Left lobe of liver (tissue), 2 donors: ENCODE measurements at regions not wholly inside any gene's neighbourhood (a gene's known extent, or its start where the extent isn't known, plus 50 kb on each side); places are given as distances from the start of the nearest gene placed in this dataset.
A peak's percentile ranks its signal among the peaks of the same experiment; 100 is the strongest.

Experiments used
- ATAC-seq: fragments of 200-7000 bp; cut with Tn5 transposase; one replicate; pipeline ENCODE4 v1.9.1; 2020; ENCODE audit warnings: mild to moderate bottlenecking, moderate library complexity
- DNase-seq: peaks from one replicate; pipeline ENCODE4 v3.0.0-alpha.2; 2020; ENCODE audit warnings: low spot score
- donor health status: DM: no; HTN: no; CAD: no; lungs with moderate emphysema.
- donor health status: DM: no; HTN: yes; CAD: no.

GRCh38 chr17:71948703-71949422 lies 172.0 kb upstream of the SOX9 start:
- ATAC-seq (peak; percentile 31), DNase-seq (no peak)

GRCh38 chr17:71959154-71959553 lies 161.7 kb upstream of the SOX9 start:
- ATAC-seq, result peak; percentile 69
- DNase-seq, result no peak

- ATAC-seq (no peak), DNase-seq (no peak)
Measured at GRCh38 chr17:71963351-71963750, 157.5 kb upstream of the SOX9 start.

- DNase-seq, result no peak
- no peak for ATAC-seq
Measured at GRCh38 chr17:71963791-71964190, 157.0 kb upstream of the SOX9 start.

GRCh38 chr17:71964559-71964958 lies 156.3 kb upstream of the SOX9 start:
- ATAC-seq, result no peak
- DNase-seq, result no peak

- ATAC-seq (no peak), DNase-seq (no peak)
Measured at GRCh38 chr17:71966055-71966454, 154.8 kb upstream of the SOX9 start.

GRCh38 chr17:71966459-71967313 lies 154.1 kb upstream of the SOX9 start:
- DNase-seq, result no peak
- ATAC-seq, result no peak

- ATAC-seq, result no peak
Measured at GRCh38 chr17:71969500-71969899, 151.3 kb upstream of the SOX9 start.

GRCh38 chr17:71970312-71970711 lies 150.5 kb upstream of the SOX9 start:
- no peak for DNase-seq
- ATAC-seq, result no peak

More at GRCh38 chr17:71969500-71969899, 151.3 kb upstream of the SOX9 start:
- no peak for DNase-seq

GRCh38 chr17:71974051-71974450 lies 146.8 kb upstream of the SOX9 start:
- ATAC-seq (no peak), DNase-seq (no peak)

- ATAC-seq (peak; percentile 35), DNase-seq (no peak)
Measured at GRCh38 chr17:71975331-71975801, 145.5 kb upstream of the SOX9 start.

GRCh38 chr17:71976011-71976649 lies 144.7 kb upstream of the SOX9 start:
- ATAC-seq, result peak; percentile 74
- DNase-seq, result peak; percentile 48

- no peak for ATAC-seq
- no peak for DNase-seq
Measured at GRCh38 chr17:71978435-71978834, 142.4 kb upstream of the SOX9 start.

- ATAC-seq (no peak), DNase-seq (no peak)
Measured at GRCh38 chr17:71980171-71980570, 140.6 kb upstream of the SOX9 start.

- ATAC-seq, result no peak
- no peak for DNase-seq
Measured at GRCh38 chr17:71983828-71984227, 137.0 kb upstream of the SOX9 start.

GRCh38 chr17:71985111-71986039 lies 135.4 kb upstream of the SOX9 start:
- no peak for ATAC-seq
- DNase-seq, result no peak

- ATAC-seq, result no peak
- no peak for DNase-seq
Measured at GRCh38 chr17:71986886-71987285, 133.9 kb upstream of the SOX9 start.

- no peak for ATAC-seq
Measured at GRCh38 chr17:71987634-71988033, 133.2 kb upstream of the SOX9 start.

GRCh38 chr17:71989117-71989516 lies 131.7 kb upstream of the SOX9 start:
- ATAC-seq (no peak), DNase-seq (no peak)

More at GRCh38 chr17:71987634-71988033, 133.2 kb upstream of the SOX9 start:
- no peak for DNase-seq

- ATAC-seq (no peak), DNase-seq (no peak)
Measured at GRCh38 chr17:71993363-71993762, 127.5 kb upstream of the SOX9 start.
